IMR-90 (cell line): ENCODE measurements at regions not wholly inside any gene's neighbourhood (a gene's known extent, or its start where the extent isn't known, plus 50 kb on each side); places are given as distances from the start of the nearest gene placed in this dataset.

ENCODE experiments used
- CEBPB ChIP-seq: IDR thresholded peaks from 2 replicates; pipeline ENCODE4 v1.6.1; 2012; ENCODE audit warnings: low read depth, low read length, improper control_type of control experiment
- CHD1 ChIP-seq: IDR thresholded peaks from 2 replicates; pipeline ENCODE4 v1.6.1; 2012; ENCODE audit warnings: low read depth, low read length, improper control_type of control experiment
- FOS ChIP-seq: fragments of 150-350 bp; IDR thresholded peaks from 2 replicates; pipeline ENCODE4 v1.6.1; 2016; ENCODE audit warnings: low read depth, low read length
- MAFK ChIP-seq: IDR thresholded peaks from 2 replicates; pipeline ENCODE4 v1.6.1; 2012; ENCODE audit warnings: low read depth, low read length, improper control_type of control experiment
- MXI1 ChIP-seq: IDR thresholded peaks from 2 replicates; pipeline ENCODE4 v1.6.1; 2012; ENCODE audit warnings: low read depth, mild to moderate bottlenecking, low read length, moderate library complexity, borderline replicate concordance
- NFE2L2 ChIP-seq: fragments of 150-350 bp; IDR thresholded peaks from 2 replicates; pipeline ENCODE4 v1.6.1; 2016; ENCODE audit warnings: low read depth, mild to moderate bottlenecking, low read length
- POLR2A ChIP-seq: IDR thresholded peaks from 2 replicates; pipeline ENCODE4 v1.6.1; 2012; ENCODE audit warnings: mild to moderate bottlenecking, low read depth, low read length
- RAD21 ChIP-seq: IDR thresholded peaks from 2 replicates; pipeline ENCODE4 v1.6.1; 2012; ENCODE audit warnings: low read length, improper control_type of control experiment
- RCOR1 ChIP-seq: IDR thresholded peaks from 2 replicates; pipeline ENCODE4 v1.6.1; 2012; ENCODE audit warnings: mild to moderate bottlenecking, low read length, improper control_type of control experiment; ENCODE audit not compliant: insufficient replicate concordance
- RFX5 ChIP-seq: IDR thresholded peaks from 2 replicates; pipeline ENCODE4 v1.8.0; 2012; ENCODE audit warnings: low read depth, mild to moderate bottlenecking, low read length, moderate library complexity
- SMC3 ChIP-seq: fragments of 150-350 bp; IDR thresholded peaks from 2 replicates; pipeline ENCODE4 v1.6.1; 2016; ENCODE audit warnings: low read depth, mild to moderate bottlenecking, antibody characterized with exemption, low read length, moderate library complexity
- TF ChIP-seq, protein P1 (sequence below): conservative IDR thresholded peaks from 2 replicates; pipeline ENCODE4 v1.5.1; 2012; ENCODE audit warnings: mild to moderate bottlenecking, low read depth, low read length, improper control_type of control experiment
- TF ChIP-seq, protein P2 (sequence below): fragments of 150-350 bp; IDR thresholded peaks from 2 replicates; pipeline ENCODE4 v1.6.1; 2017; ENCODE audit warnings: mild to moderate bottlenecking, antibody characterized with exemption, low read length, low read depth
- TF ChIP-seq, protein P3 (sequence below): fragments of 150-350 bp; IDR thresholded peaks from 2 replicates; pipeline ENCODE4 v1.6.1; 2016; ENCODE audit warnings: low read depth, mild to moderate bottlenecking, low read length, moderate library complexity, borderline replicate concordance

DNA sequence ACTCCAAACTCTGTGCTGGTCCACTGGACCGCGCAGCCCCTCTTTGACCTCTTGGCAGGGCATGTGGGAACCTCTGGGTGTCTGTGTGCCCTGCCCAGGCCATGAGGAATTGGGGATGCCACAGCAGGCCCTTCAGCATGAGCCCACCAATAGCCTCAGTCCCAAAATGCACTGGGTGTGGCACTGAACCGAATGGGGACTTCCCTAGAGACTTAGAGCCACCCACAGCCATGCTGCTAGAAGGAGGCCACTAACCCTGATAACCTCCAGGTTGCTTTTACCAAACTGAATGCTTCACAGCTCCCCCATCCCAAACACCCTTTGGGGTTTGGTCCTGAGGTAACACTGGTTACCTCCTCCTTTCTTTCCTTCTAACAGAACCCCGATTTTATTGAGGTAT is 302.7 kb downstream of the PIK3R1 start:
- TF ChIP-seq FOS (no peak), RAD21 (no peak), POLR2A (no peak), NFE2L2 (no peak), MAFK (no peak), RCOR1 (no peak), RFX5 (no peak), MXI1 (no peak), CEBPB (no peak), SMC3 (no peak), CHD1 (no peak)
- TF ChIP-seq, protein P1, sequence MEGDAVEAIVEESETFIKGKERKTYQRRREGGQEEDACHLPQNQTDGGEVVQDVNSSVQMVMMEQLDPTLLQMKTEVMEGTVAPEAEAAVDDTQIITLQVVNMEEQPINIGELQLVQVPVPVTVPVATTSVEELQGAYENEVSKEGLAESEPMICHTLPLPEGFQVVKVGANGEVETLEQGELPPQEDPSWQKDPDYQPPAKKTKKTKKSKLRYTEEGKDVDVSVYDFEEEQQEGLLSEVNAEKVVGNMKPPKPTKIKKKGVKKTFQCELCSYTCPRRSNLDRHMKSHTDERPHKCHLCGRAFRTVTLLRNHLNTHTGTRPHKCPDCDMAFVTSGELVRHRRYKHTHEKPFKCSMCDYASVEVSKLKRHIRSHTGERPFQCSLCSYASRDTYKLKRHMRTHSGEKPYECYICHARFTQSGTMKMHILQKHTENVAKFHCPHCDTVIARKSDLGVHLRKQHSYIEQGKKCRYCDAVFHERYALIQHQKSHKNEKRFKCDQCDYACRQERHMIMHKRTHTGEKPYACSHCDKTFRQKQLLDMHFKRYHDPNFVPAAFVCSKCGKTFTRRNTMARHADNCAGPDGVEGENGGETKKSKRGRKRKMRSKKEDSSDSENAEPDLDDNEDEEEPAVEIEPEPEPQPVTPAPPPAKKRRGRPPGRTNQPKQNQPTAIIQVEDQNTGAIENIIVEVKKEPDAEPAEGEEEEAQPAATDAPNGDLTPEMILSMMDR = no peak
- TF ChIP-seq, protein P2, sequence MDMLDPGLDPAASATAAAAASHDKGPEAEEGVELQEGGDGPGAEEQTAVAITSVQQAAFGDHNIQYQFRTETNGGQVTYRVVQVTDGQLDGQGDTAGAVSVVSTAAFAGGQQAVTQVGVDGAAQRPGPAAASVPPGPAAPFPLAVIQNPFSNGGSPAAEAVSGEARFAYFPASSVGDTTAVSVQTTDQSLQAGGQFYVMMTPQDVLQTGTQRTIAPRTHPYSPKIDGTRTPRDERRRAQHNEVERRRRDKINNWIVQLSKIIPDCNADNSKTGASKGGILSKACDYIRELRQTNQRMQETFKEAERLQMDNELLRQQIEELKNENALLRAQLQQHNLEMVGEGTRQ = no peak
- TF ChIP-seq, protein P3, sequence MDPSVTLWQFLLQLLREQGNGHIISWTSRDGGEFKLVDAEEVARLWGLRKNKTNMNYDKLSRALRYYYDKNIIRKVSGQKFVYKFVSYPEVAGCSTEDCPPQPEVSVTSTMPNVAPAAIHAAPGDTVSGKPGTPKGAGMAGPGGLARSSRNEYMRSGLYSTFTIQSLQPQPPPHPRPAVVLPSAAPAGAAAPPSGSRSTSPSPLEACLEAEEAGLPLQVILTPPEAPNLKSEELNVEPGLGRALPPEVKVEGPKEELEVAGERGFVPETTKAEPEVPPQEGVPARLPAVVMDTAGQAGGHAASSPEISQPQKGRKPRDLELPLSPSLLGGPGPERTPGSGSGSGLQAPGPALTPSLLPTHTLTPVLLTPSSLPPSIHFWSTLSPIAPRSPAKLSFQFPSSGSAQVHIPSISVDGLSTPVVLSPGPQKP = no peak
